Karpas-422 (cell line): ENCODE measurements at regions not wholly inside any gene's neighbourhood (a gene's known extent, or its start where the extent isn't known, plus 50 kb on each side); places are given as distances from the start of the nearest gene placed in this dataset.

Experiments used
- DNase-seq: peaks from one replicate; pipeline ENCODE4 v3.0.0-alpha.2; 2015
- H2AFZ ChIP-seq: fragments of 200-600 bp; sonication (generic); 2 replicates; pipeline ENCODE4 v1.6.1; 2014; ENCODE audit warnings: antibody characterized with exemption, low read length, mixed read lengths
- H3K27ac ChIP-seq: fragments of 200-600 bp; sonication (generic); 2 replicates; pipeline ENCODE4 v1.5.1; 2014; ENCODE audit warnings: mild to moderate bottlenecking, low read length, moderate library complexity
- H3K27me3 ChIP-seq: fragments of 200-600 bp; sonication (generic); 2 replicates; pipeline ENCODE4 v1.6.1; 2014; ENCODE audit warnings: low read length, mixed read lengths
- H3K36me3 ChIP-seq: fragments of 200-600 bp; sonication (generic); 2 replicates; pipeline ENCODE4 v1.6.1; 2014; ENCODE audit warnings: low read length, mixed read lengths; ENCODE audit not compliant: insufficient read depth
- H3K4me1 ChIP-seq: fragments of 200-600 bp; sonication (generic); 2 replicates; pipeline ENCODE4 v1.6.1; 2014; ENCODE audit warnings: mild to moderate bottlenecking, low read length, mixed read lengths
- H3K4me2 ChIP-seq: fragments of 200-600 bp; sonication (generic); 2 replicates; pipeline ENCODE4 v1.6.1; 2014; ENCODE audit warnings: low read length, low read depth, mild to moderate bottlenecking; ENCODE audit not compliant: poor library complexity, severe bottlenecking
- H3K4me3 ChIP-seq: fragments of 200-600 bp; sonication (generic); 2 replicates; pipeline ENCODE4 v1.5.1; 2014; ENCODE audit warnings: mild to moderate bottlenecking, antibody characterized with exemption, low read length, mixed read lengths
- H3K79me2 ChIP-seq: fragments of 200-600 bp; sonication (generic); 2 replicates; pipeline ENCODE4 v1.6.1; 2014; ENCODE audit warnings: mild to moderate bottlenecking, low read length, mixed read lengths
- H3K9ac ChIP-seq: fragments of 200-600 bp; sonication (generic); 2 replicates; pipeline ENCODE4 v1.6.0; 2014; ENCODE audit warnings: low read length
- H3K9me2 ChIP-seq: fragments of 200-600 bp; sonication (generic), shearing (Covaris generic); replicated peaks from 2 replicates; pipeline ENCODE4 v1.6.0; 2014; ENCODE audit warnings: mild to moderate bottlenecking, low read length, moderate library complexity; ENCODE audit not compliant: insufficient read depth
- H3K9me3 ChIP-seq: fragments of 300-700, 200-600 bp; sonication (generic); 2 replicates; pipeline ENCODE4 v1.6.1; 2014; ENCODE audit warnings: low read length, mixed read lengths
- H4K20me1 ChIP-seq: fragments of 200-600 bp; sonication (generic); 2 replicates; pipeline ENCODE4 v1.6.1; 2014; ENCODE audit warnings: mild to moderate bottlenecking, antibody characterized with exemption, low read length, low read depth; ENCODE audit not compliant: insufficient read depth

- no peak overlapping the region for H3K27ac ChIP-seq
- H3K9me3 ChIP-seq = no peaks in the 10 kb centered on the region
- H3K4me2 ChIP-seq = no peak overlapping the region
- H3K79me2 ChIP-seq = no peaks in the 10 kb centered on the region
- DNase-seq = no peak
- no peak overlapping the region for H2AFZ ChIP-seq
- no peaks in the 10 kb centered on the region for H3K27me3 ChIP-seq
- no peaks in the 10 kb centered on the region for H4K20me1 ChIP-seq
- H3K4me3 ChIP-seq = no peak overlapping the region
- H3K9ac ChIP-seq = no peak overlapping the region
- H3K36me3 ChIP-seq = no peaks in the 10 kb centered on the region
- no peaks in the 10 kb centered on the region for H3K4me1 ChIP-seq
- H3K9me2 ChIP-seq = no peaks in the 10 kb centered on the region
Measured at GRCh38 chr17:6248061-6248460, 177.9 kb downstream of the WSCD1 start.

- H3K9me3 ChIP-seq = no peaks in the 10 kb centered on the region
- no peaks in the 10 kb centered on the region for H3K27me3 ChIP-seq
- H3K4me1 ChIP-seq = no peaks in the 10 kb centered on the region
- H3K4me2 ChIP-seq = no peak overlapping the region
- H4K20me1 ChIP-seq = no peaks in the 10 kb centered on the region
- no peaks in the 10 kb centered on the region for H3K9me2 ChIP-seq
- H3K4me3 ChIP-seq = no peak overlapping the region
- no peak for DNase-seq
- no peak overlapping the region for H3K9ac ChIP-seq
- no peak overlapping the region for H3K27ac ChIP-seq
- H2AFZ ChIP-seq = no peak overlapping the region
- no peaks in the 10 kb centered on the region for H3K36me3 ChIP-seq
- no peaks in the 10 kb centered on the region for H3K79me2 ChIP-seq
Measured at GRCh38 chr17:6245301-6246177, 175.4 kb downstream of the WSCD1 start.

GRCh38 chr17:6244796-6245195, 174.6 kb downstream of the WSCD1 start:
- H3K9me2 ChIP-seq = no peaks in the 10 kb centered on the region
- no peak overlapping the region for H3K4me3 ChIP-seq
- no peaks in the 10 kb centered on the region for H3K36me3 ChIP-seq
- no peaks in the 10 kb centered on the region for H3K4me1 ChIP-seq
- no peak overlapping the region for H3K4me2 ChIP-seq
- H3K27me3 ChIP-seq = no peaks in the 10 kb centered on the region
- no peaks in the 10 kb centered on the region for H3K9me3 ChIP-seq
- H3K27ac ChIP-seq = no peak overlapping the region
- no peak for DNase-seq
- no peak overlapping the region for H3K9ac ChIP-seq
- no peaks in the 10 kb centered on the region for H3K79me2 ChIP-seq
- H2AFZ ChIP-seq = no peak overlapping the region
- H4K20me1 ChIP-seq = no peaks in the 10 kb centered on the region

GRCh38 chr17:6244253-6244652, 174.1 kb downstream of the WSCD1 start:
- H3K9ac ChIP-seq = no peak overlapping the region
- H3K27ac ChIP-seq = no peak overlapping the region
- no peaks in the 10 kb centered on the region for H3K79me2 ChIP-seq
- H4K20me1 ChIP-seq = no peaks in the 10 kb centered on the region
- DNase-seq = no peak
- H3K4me1 ChIP-seq = no peaks in the 10 kb centered on the region
- H3K36me3 ChIP-seq = no peaks in the 10 kb centered on the region
- no peak overlapping the region for H3K4me2 ChIP-seq
- H3K4me3 ChIP-seq = no peak overlapping the region
- H3K27me3 ChIP-seq = no peaks in the 10 kb centered on the region
- no peaks in the 10 kb centered on the region for H3K9me2 ChIP-seq
- no peak overlapping the region for H2AFZ ChIP-seq
- no peaks in the 10 kb centered on the region for H3K9me3 ChIP-seq

- Histone ChIP-seq H3K4me3 (no peak overlapping the region), H3K9me3 (no peaks in the 10 kb centered on the region), H3K27ac (no peak overlapping the region), H3K36me3 (no peaks in the 10 kb centered on the region), H3K27me3 (no peaks in the 10 kb centered on the region), H3K9ac (no peak overlapping the region), H3K4me1 (no peaks in the 10 kb centered on the region), H3K9me2 (no peaks in the 10 kb centered on the region), H3K79me2 (no peaks in the 10 kb centered on the region), H2AFZ (no peak overlapping the region), H4K20me1 (no peaks in the 10 kb centered on the region), H3K4me2 (no peak overlapping the region)
- no peak for DNase-seq
Measured at GRCh38 chr17:6243186-6243585, 173.0 kb downstream of the WSCD1 start.

- H3K27me3 ChIP-seq = no peaks in the 10 kb centered on the region
- no peaks in the 10 kb centered on the region for H4K20me1 ChIP-seq
- no peaks in the 10 kb centered on the region for H3K36me3 ChIP-seq
- no peak overlapping the region for H3K27ac ChIP-seq
- H3K79me2 ChIP-seq = no peaks in the 10 kb centered on the region
- no peaks in the 10 kb centered on the region for H3K9me2 ChIP-seq
- no peaks in the 10 kb centered on the region for H3K4me1 ChIP-seq
- no peak overlapping the region for H3K9ac ChIP-seq
- no peaks in the 10 kb centered on the region for H3K9me3 ChIP-seq
- no peak overlapping the region for H3K4me2 ChIP-seq
- no peak overlapping the region for H3K4me3 ChIP-seq
- DNase-seq = no peak
- no peak overlapping the region for H2AFZ ChIP-seq
Measured at GRCh38 chr17:6241996-6242395, 171.8 kb downstream of the WSCD1 start.

- H3K36me3 ChIP-seq = no peaks in the 10 kb centered on the region
- H3K4me3 ChIP-seq = no peak overlapping the region
- no peak overlapping the region for H3K4me2 ChIP-seq
- DNase-seq = no peak
- H3K9me2 ChIP-seq = no peaks in the 10 kb centered on the region
- no peaks in the 10 kb centered on the region for H3K27me3 ChIP-seq
- no peaks in the 10 kb centered on the region for H3K79me2 ChIP-seq
- H2AFZ ChIP-seq = no peak overlapping the region
- no peaks in the 10 kb centered on the region for H3K4me1 ChIP-seq
- no peaks in the 10 kb centered on the region for H4K20me1 ChIP-seq
- no peak overlapping the region for H3K9ac ChIP-seq
- no peak overlapping the region for H3K27ac ChIP-seq
- H3K9me3 ChIP-seq = no peaks in the 10 kb centered on the region
Measured at GRCh38 chr17:6241381-6241780, 171.2 kb downstream of the WSCD1 start.

GRCh38 chr17:6240601-6241000, 170.4 kb downstream of the WSCD1 start:
- no peak for DNase-seq
- H4K20me1 ChIP-seq = no peaks in the 10 kb centered on the region
- no peak overlapping the region for H3K4me2 ChIP-seq
- no peaks in the 10 kb centered on the region for H3K9me3 ChIP-seq
- H3K79me2 ChIP-seq = no peaks in the 10 kb centered on the region
- H3K9ac ChIP-seq = no peak overlapping the region
- H3K4me1 ChIP-seq = no peaks in the 10 kb centered on the region
- H3K36me3 ChIP-seq = no peaks in the 10 kb centered on the region
- H3K27me3 ChIP-seq = no peaks in the 10 kb centered on the region
- H3K27ac ChIP-seq = no peak overlapping the region
- H3K9me2 ChIP-seq = no peaks in the 10 kb centered on the region
- no peak overlapping the region for H2AFZ ChIP-seq
- no peak overlapping the region for H3K4me3 ChIP-seq
